Gastrocnemius medialis (tissue), 4 donors: ENCODE measurements at regions not wholly inside any gene's neighbourhood (a gene's known extent, or its start where the extent isn't known, plus 50 kb on each side); places are given as distances from the start of the nearest gene placed in this dataset.
A peak's percentile ranks its signal among the peaks of the same experiment; 100 is the strongest.

Experiments
- ATAC-seq, 2 donors: fragments of 150-250 bp; one replicate each; pipeline ENCODE4 v1.9.1; 2016
- DNase-seq, 2 donors: peaks; one replicate each; pipeline ENCODE4 v3.0.0-alpha.2; 2019
- H3K27ac ChIP-seq, 4 donors: fragments of 200-600 bp; sonication (generic); 1 replicate in 1 of 4; 2 replicates in 3 of 4; pipeline ENCODE4 v1.5.1; 2016 to 2018; ENCODE audit warnings: mild to moderate bottlenecking in 2 of 4, moderate library complexity in 1 of 4
- H3K27me3 ChIP-seq, 3 donors: fragments of 200-600 bp; sonication (generic) in 2 of 3; 1 replicate in 1 of 3; 2 replicates in 2 of 3; pipeline versions ENCODE4 v1.5.1 to v1.6.0; 2016 to 2019; ENCODE audit warnings: mild to moderate bottlenecking in 1 of 3, moderate library complexity in 1 of 3
- H3K36me3 ChIP-seq, 2 donors: fragments of 200-600 bp; sonication (generic) in 1 of 2; one replicate each; pipeline ENCODE4 v1.5.1; 2017 to 2018
- H3K4me1 ChIP-seq, 2 donors: fragments of 200-600 bp; sonication (generic) in 1 of 2; one replicate each; pipeline ENCODE4 v1.5.1; 2016 to 2017; ENCODE audit warnings: mild to moderate bottlenecking in 2 of 2
- H3K4me3 ChIP-seq, 4 donors: fragments of 200-600 bp; sonication (generic) in 3 of 4; 1 replicate in 1 of 4; 2 replicates in 3 of 4; pipeline ENCODE4 v1.5.1; 2016 to 2019; ENCODE audit warnings: mild to moderate bottlenecking in 2 of 4
- H3K9me3 ChIP-seq, 3 donors: fragments of 200-600 bp; sonication (generic) in 2 of 3; 1 replicate in 1 of 3; 2 replicates in 2 of 3; pipeline ENCODE4 v1.5.1; 2016 to 2019
- CTCF ChIP-seq, 5 experiments: fragments of 450-650 bp in 3 of 5; fragments of 200-600 bp in 2 of 5; sonication (generic) in 2 of 5; IDR thresholded peaks in 4 of 5; conservative IDR thresholded peaks in 1 of 5; 1 replicate in 4 of 5; 2 replicates in 1 of 5; pipeline ENCODE4 v1.5.1; 2016 to 2019; ENCODE audit warnings: antibody characterized with exemption in 5 of 5, mild to moderate bottlenecking in 3 of 5, moderate library complexity in 3 of 5
- POLR2A ChIP-seq, 2 donors: fragments of 450-650 bp; IDR thresholded peaks; one replicate each; pipeline ENCODE4 v1.6.1; 2017; ENCODE audit warnings: antibody characterized with exemption in 2 of 2, mild to moderate bottlenecking in 2 of 2, moderate library complexity in 2 of 2
- in situ Hi-C, 4 donors: fragments of 200-750 bp; cut with MboI; loops; one replicate each; pipeline versions ENCODE4 v1.15.0 to v1.8.0; 2017; ENCODE audit warnings: low sequenced_read_pairs in 4 of 4
- intact Hi-C: fragments of 100-400 bp; cut with DNase I; formaldehyde crosslinking; loops from one replicate; pipeline ENCODE4 v1.15.1; 2023; ENCODE audit warnings: low total_unique reads

- no peaks in the 10 kb centered on the region for H3K4me1 ChIP-seq
- intact Hi-C loops (no loop called here), in situ Hi-C loops (no loop called here)
- H3K27ac ChIP-seq, result no peak overlapping the region
- no peak for DNase-seq
- no peak overlapping the region for H3K4me3 ChIP-seq
- H3K27me3 ChIP-seq, result no peaks in the 10 kb centered on the region
- no peak for ATAC-seq
- TF ChIP-seq CTCF (IDR thresholded peaks at IDR 0.05 in 4 of 5, conservative IDR thresholded peaks at IDR 0.05 in 1 of 5) (no peak), POLR2A (IDR thresholded peaks at IDR 0.05) (no peak)
- H3K9me3 ChIP-seq, result no peaks in the 10 kb centered on the region
- no peaks in the 10 kb centered on the region for H3K36me3 ChIP-seq
Measured at GRCh38 chr21:15423676-15424445, 305.9 kb upstream of the USP25 start.

GRCh38 chr21:15425049-15425448 is 304.7 kb upstream of the USP25 start:
- no peak overlapping the region for H3K4me3 ChIP-seq
- ATAC-seq (no peak), DNase-seq (no peak)
- peaks cover 0 to 4% of the 10 kb centered on the region in 2 donors for H3K4me1 ChIP-seq
- intact Hi-C loops, result no loop called here
- in situ Hi-C loops, result no loop called here
- no peak overlapping the region for H3K27ac ChIP-seq
- H3K9me3 ChIP-seq, result no peaks in the 10 kb centered on the region
- H3K27me3 ChIP-seq, result no peaks in the 10 kb centered on the region
- H3K36me3 ChIP-seq, result no peaks in the 10 kb centered on the region
- TF ChIP-seq CTCF (IDR thresholded peaks at IDR 0.05 in 4 of 5, conservative IDR thresholded peaks at IDR 0.05 in 1 of 5), result no peak
- no peak for TF ChIP-seq POLR2A (IDR thresholded peaks at IDR 0.05)

- H3K36me3 ChIP-seq, result no peaks in the 10 kb centered on the region
- in situ Hi-C loops, result no loop called here
- no peak for TF ChIP-seq POLR2A (IDR thresholded peaks at IDR 0.05)
- no peak for TF ChIP-seq CTCF (IDR thresholded peaks at IDR 0.05 in 4 of 5, conservative IDR thresholded peaks at IDR 0.05 in 1 of 5)
- peak in 1 of 2 donors; percentile 27 for ATAC-seq
- H3K9me3 ChIP-seq, result no peaks in the 10 kb centered on the region
- no peak for DNase-seq
- peak overlapping the region in 1 of 4 donors; percentile 50 for H3K27ac ChIP-seq
- H3K4me1 ChIP-seq, result peaks cover 0 to 15% of the 10 kb centered on the region in 2 donors
- intact Hi-C loops, result no loop called here
- no peak overlapping the region for H3K4me3 ChIP-seq
- no peaks in the 10 kb centered on the region for H3K27me3 ChIP-seq
Measured at GRCh38 chr21:15430023-15430422, 299.8 kb upstream of the USP25 start.

GRCh38 chr21:15430577-15430976 is 299.2 kb upstream of the USP25 start:
- peak; percentile 71 to 83 for ATAC-seq
- Histone ChIP-seq H3K9me3 (no peaks in the 10 kb centered on the region), H3K36me3 (no peaks in the 10 kb centered on the region), H3K4me3 (no peak overlapping the region), H3K4me1 (peaks cover 0 to 15% of the 10 kb centered on the region in 2 donors), H3K27me3 (no peaks in the 10 kb centered on the region), H3K27ac (peak overlapping the region in 1 of 4 donors; percentile 50)
- peak in 1 of 2 donors; percentile 30 for DNase-seq
- intact Hi-C loops (no loop called here), in situ Hi-C loops (no loop called here)
- TF ChIP-seq POLR2A (IDR thresholded peaks at IDR 0.05), result no peak
- no peak for TF ChIP-seq CTCF (IDR thresholded peaks at IDR 0.05 in 4 of 5, conservative IDR thresholded peaks at IDR 0.05 in 1 of 5)
